ENCODE measurements at regions not wholly inside any gene's neighbourhood (a gene's known extent, or its start where the extent isn't known, plus 50 kb on each side); places are given as distances from the start of the nearest gene placed in this dataset.

DNA sequence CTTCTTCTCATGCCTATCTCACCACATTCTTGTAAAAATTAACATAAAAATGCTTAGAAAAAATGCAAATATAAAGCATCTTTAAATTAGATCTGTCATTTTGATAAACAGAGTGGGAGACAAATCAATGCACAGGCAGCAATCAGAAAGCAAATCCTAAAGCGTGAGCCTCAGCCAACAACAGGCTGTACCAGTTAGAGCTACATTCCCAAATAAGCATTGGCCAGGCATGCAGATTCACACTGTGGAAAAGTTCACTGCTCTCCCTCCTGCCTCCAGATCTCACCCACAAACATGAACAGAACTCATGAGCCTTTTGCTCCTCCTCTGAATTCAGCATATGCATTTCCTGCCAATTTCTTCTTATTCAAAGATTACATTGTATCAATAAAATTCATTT, 115.2 kb upstream of the FAT3 start:
- TF ChIP-seq, protein P1, sequence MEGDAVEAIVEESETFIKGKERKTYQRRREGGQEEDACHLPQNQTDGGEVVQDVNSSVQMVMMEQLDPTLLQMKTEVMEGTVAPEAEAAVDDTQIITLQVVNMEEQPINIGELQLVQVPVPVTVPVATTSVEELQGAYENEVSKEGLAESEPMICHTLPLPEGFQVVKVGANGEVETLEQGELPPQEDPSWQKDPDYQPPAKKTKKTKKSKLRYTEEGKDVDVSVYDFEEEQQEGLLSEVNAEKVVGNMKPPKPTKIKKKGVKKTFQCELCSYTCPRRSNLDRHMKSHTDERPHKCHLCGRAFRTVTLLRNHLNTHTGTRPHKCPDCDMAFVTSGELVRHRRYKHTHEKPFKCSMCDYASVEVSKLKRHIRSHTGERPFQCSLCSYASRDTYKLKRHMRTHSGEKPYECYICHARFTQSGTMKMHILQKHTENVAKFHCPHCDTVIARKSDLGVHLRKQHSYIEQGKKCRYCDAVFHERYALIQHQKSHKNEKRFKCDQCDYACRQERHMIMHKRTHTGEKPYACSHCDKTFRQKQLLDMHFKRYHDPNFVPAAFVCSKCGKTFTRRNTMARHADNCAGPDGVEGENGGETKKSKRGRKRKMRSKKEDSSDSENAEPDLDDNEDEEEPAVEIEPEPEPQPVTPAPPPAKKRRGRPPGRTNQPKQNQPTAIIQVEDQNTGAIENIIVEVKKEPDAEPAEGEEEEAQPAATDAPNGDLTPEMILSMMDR (IDR thresholded peaks at IDR 0.05) = no peak
- TF ChIP-seq EZH2 (IDR thresholded peaks at IDR 0.05; ENCODE audit: borderline replicate concordance, insufficient read depth, low read depth, low read length, poor library complexity, severe bottlenecking) = no peak
